Activated CD4-positive, CD25-positive, alpha-beta regulatory T cell treated with anti-CD3 and anti-CD28 coated beads, Interleukin-2, amount 50 U/mL, for 72 hours (primary cell): ENCODE measurements at regions not wholly inside any gene's neighbourhood (a gene's known extent, or its start where the extent isn't known, plus 50 kb on each side); places are given as distances from the start of the nearest gene placed in this dataset.
"Not testable (repeated sequence)": the region's sequence is repeated elsewhere in the genome, so short reads cannot be mapped to it uniquely, and the experiment has no call there.

Experiments used
- DNase-seq: peaks from one replicate; pipeline ENCODE4 v3.0.0; 2021

GRCh38 chr22:49359076-49359475, 468.6 kb downstream of the BRD1 start:
- DNase-seq = no peak

GRCh38 chr22:49357661-49358440, 469.8 kb downstream of the BRD1 start:
- DNase-seq = no peak

GRCh38 chr22:49356428-49356827, 471.2 kb downstream of the BRD1 start:
- DNase-seq = no peak

GRCh38 chr22:49355211-49355920, 472.3 kb downstream of the BRD1 start:
- DNase-seq = no peak

GRCh38 chr22:49354516-49355210, 473.0 kb downstream of the BRD1 start:
- no peak for DNase-seq

GRCh38 chr22:49353235-49353634, 474.4 kb downstream of the BRD1 start:
- no peak for DNase-seq

GRCh38 chr22:49352361-49353169, 475.1 kb downstream of the BRD1 start:
- no peak for DNase-seq

GRCh38 chr22:49351761-49352227, 475.9 kb downstream of the BRD1 start:
- no peak for DNase-seq

- DNase-seq = no peak
Measured at GRCh38 chr22:49350441-49351121, 477.1 kb downstream of the BRD1 start.

- no peak for DNase-seq
Measured at GRCh38 chr22:49349841-49350381, 477.8 kb downstream of the BRD1 start.

GRCh38 chr22:49349181-49349835, 478.4 kb downstream of the BRD1 start:
- no peak for DNase-seq

GRCh38 chr22:49348631-49349030, 479.0 kb downstream of the BRD1 start:
- no peak for DNase-seq

- DNase-seq = no peak
Measured at GRCh38 chr22:49347376-49347775, 480.3 kb downstream of the BRD1 start.

GRCh38 chr22:49345896-49346295, 481.8 kb downstream of the BRD1 start:
- DNase-seq = no peak

- DNase-seq = no peak
Measured at GRCh38 chr22:49344656-49345055, 483.0 kb downstream of the BRD1 start.

GRCh38 chr22:49344161-49344560, 483.5 kb downstream of the BRD1 start:
- no peak for DNase-seq

- no peak for DNase-seq
Measured at GRCh38 chr22:49340406-49340805, 487.3 kb downstream of the BRD1 start.

- DNase-seq = not testable (repeated sequence)
Measured at GRCh38 chr22:49336483-49336882, 491.2 kb downstream of the BRD1 start.

GRCh38 chr22:49334976-49335375, 492.7 kb downstream of the BRD1 start:
- DNase-seq = no peak

GRCh38 chr22:49334449-49334789, 493.3 kb downstream of the BRD1 start:
- no peak for DNase-seq

GRCh38 chr22:49333206-49333605, 494.5 kb downstream of the BRD1 start:
- no peak for DNase-seq
